GM23338 (cell line): ENCODE measurements at regions not wholly inside any gene's neighbourhood (a gene's known extent, or its start where the extent isn't known, plus 50 kb on each side); places are given as distances from the start of the nearest gene placed in this dataset.

Experiments used
- ATAC-seq: fragments of 200-7000 bp; cut with Tn5 transposase; 3 replicates; pipeline ENCODE4 v1.9.1; 2020
- DNase-seq: peaks from one replicate; pipeline ENCODE4 v3.0.0-alpha.2; 2015; ENCODE audit warnings: low spot score
- H2AFZ ChIP-seq: fragments of 200-600 bp; sonication (generic); 2 replicates; pipeline ENCODE4 v1.8.0; 2016; ENCODE audit warnings: antibody characterized with exemption, mild to moderate bottlenecking, moderate library complexity
- H3F3A ChIP-seq: fragments of 200-600 bp; sonication (generic); replicated peaks from 2 replicates; pipeline ENCODE4 v1.8.0; 2017; ENCODE audit warnings: antibody characterized with exemption, mixed run types, low read depth
- H3K27ac ChIP-seq: fragments of 200-600 bp; sonication (generic); 2 replicates; pipeline ENCODE4 v1.6.1; 2016; ENCODE audit warnings: low read depth
- H3K27me3 ChIP-seq: fragments of 200-600 bp; sonication (generic); 2 replicates; pipeline ENCODE4 v1.8.0; 2016; ENCODE audit warnings: mild to moderate bottlenecking, mixed run types, moderate library complexity; ENCODE audit not compliant: insufficient read depth
- H3K36me3 ChIP-seq: fragments of 200-600 bp; sonication (generic); 2 replicates; pipeline ENCODE4 v1.8.0; 2016; ENCODE audit warnings: mild to moderate bottlenecking; ENCODE audit not compliant: insufficient read depth
- H3K4me1 ChIP-seq: fragments of 200-600 bp; sonication (generic); 2 replicates; pipeline ENCODE4 v1.8.0; 2016; ENCODE audit warnings: mild to moderate bottlenecking, moderate library complexity; ENCODE audit not compliant: insufficient read depth
- H3K4me2 ChIP-seq: fragments of 200-600 bp; sonication (generic); 2 replicates; pipeline ENCODE4 v1.7.1; 2017; ENCODE audit warnings: mixed run types
- H3K4me3 ChIP-seq: fragments of 200-600 bp; sonication (generic); 2 replicates; pipeline ENCODE4 v1.6.1; 2016; ENCODE audit warnings: mixed run types
- H3K79me2 ChIP-seq: fragments of 200-600 bp; sonication (generic); replicated peaks from 2 replicates; pipeline ENCODE4 v1.8.0; 2017; ENCODE audit warnings: mild to moderate bottlenecking; ENCODE audit not compliant: insufficient read depth
- H3K9me2 ChIP-seq: fragments of 200-600 bp; sonication (generic); 2 replicates; pipeline ENCODE4 v1.8.0; 2017; ENCODE audit not compliant: insufficient read depth
- H4K20me1 ChIP-seq: fragments of 200-600 bp; sonication (generic); replicated peaks from 2 replicates; pipeline ENCODE4 v1.8.0; 2017; ENCODE audit warnings: mild to moderate bottlenecking; ENCODE audit not compliant: insufficient read depth
- H3K27ac Mint-ChIP-seq: 2 replicates; pipeline ENCODE4 v1.8.0; 2020; ENCODE audit warnings: inconsistent platforms, mild to moderate bottlenecking, moderate library complexity, mixed read lengths
- H3K27me3 Mint-ChIP-seq: 3 replicates; pipeline ENCODE4 v1.8.0; 2022; ENCODE audit warnings: low read depth, mild to moderate bottlenecking, moderate library complexity, mixed read lengths, inconsistent platforms; ENCODE audit not compliant: insufficient read depth, poor library complexity
- H3K36me3 Mint-ChIP-seq: 3 replicates; pipeline ENCODE4 v1.8.0; 2021; ENCODE audit warnings: low read depth, mild to moderate bottlenecking, inconsistent platforms, moderate library complexity, mixed read lengths
- H3K4me1 Mint-ChIP-seq: 3 replicates; pipeline ENCODE4 v1.8.0; 2020; ENCODE audit warnings: mild to moderate bottlenecking, inconsistent platforms, mixed read lengths
- H3K4me3 Mint-ChIP-seq: 3 replicates; pipeline ENCODE4 v1.8.0; 2021; ENCODE audit warnings: moderate library complexity, mild to moderate bottlenecking, inconsistent platforms, mixed read lengths
- H3K9me3 Mint-ChIP-seq: 3 replicates; pipeline ENCODE4 v1.8.0; 2020; ENCODE audit warnings: moderate library complexity, mild to moderate bottlenecking, inconsistent platforms, mixed read lengths
- CREB1 ChIP-seq: fragments of 250-450 bp; sonication (Bioruptor Pico); IDR thresholded peaks from 2 replicates; pipeline ENCODE4 v1.5.0; 2020; ENCODE audit warnings: low read depth, mild to moderate bottlenecking, moderate library complexity
- EZH2 ChIP-seq: fragments of 200-600 bp; sonication (generic); IDR thresholded peaks from one replicate; pipeline ENCODE4 v1.8.0; 2017; ENCODE audit warnings: antibody characterized with exemption, mild to moderate bottlenecking, low read depth; ENCODE audit not compliant: unreplicated experiment
- EZH2phosphoT487 ChIP-seq: fragments of 200-600 bp; sonication (generic); IDR thresholded peaks from one replicate; pipeline ENCODE4 v1.8.1; 2018; ENCODE audit warnings: antibody characterized with exemption; ENCODE audit not compliant: unreplicated experiment
- JUNB ChIP-seq: IDR thresholded peaks from one replicate; pipeline ENCODE4 v1.6.1; 2016; ENCODE audit warnings: antibody characterized with exemption; ENCODE audit not compliant: unreplicated experiment
- NANOG ChIP-seq: IDR thresholded peaks from 2 replicates; pipeline ENCODE4 v1.6.1; 2016; ENCODE audit warnings: antibody characterized with exemption, borderline replicate concordance
- POLR2AphosphoS5 ChIP-seq: IDR thresholded peaks from 2 replicates; pipeline ENCODE4 v1.6.1; 2016; ENCODE audit warnings: antibody characterized with exemption, low read depth
- STAT1 ChIP-seq: IDR thresholded peaks from one replicate; pipeline ENCODE4 v1.6.1; 2016; ENCODE audit warnings: antibody characterized with exemption; ENCODE audit not compliant: unreplicated experiment
- ZNF114 ChIP-seq: fragments of 250-450 bp; sonication (Bioruptor Pico); IDR thresholded peaks from 2 replicates; pipeline ENCODE4 v1.5.0; 2020; ENCODE audit warnings: mild to moderate bottlenecking, moderate library complexity
- ZNF331 ChIP-seq: fragments of 250-450 bp; sonication (Bioruptor Pico); IDR thresholded peaks from 2 replicates; pipeline ENCODE4 v1.5.0; 2020; ENCODE audit warnings: low read depth, mild to moderate bottlenecking, moderate library complexity
- TF ChIP-seq, protein P1 (sequence below): fragments of 250-450 bp; sonication (Bioruptor Pico); IDR thresholded peaks from 2 replicates; pipeline ENCODE4 v1.5.0; 2020; ENCODE audit warnings: mild to moderate bottlenecking, moderate library complexity
- TF ChIP-seq, protein P2 (sequence below), 2 experiments: fragments of 200-600 bp in 1 of 2; sonication (generic) in 1 of 2; conservative IDR thresholded peaks; 2 replicates each; pipeline versions ENCODE4 v1.5.1 to v1.6.1; 2016 to 2017; ENCODE audit warnings: antibody characterized with exemption in 2 of 2, low read depth in 2 of 2, mild to moderate bottlenecking in 2 of 2, moderate library complexity in 1 of 2
- TF ChIP-seq, protein P3 (sequence below): IDR thresholded peaks from one replicate; pipeline ENCODE4 v1.6.1; 2018; ENCODE audit warnings: antibody characterized with exemption; ENCODE audit not compliant: unreplicated experiment
- TF ChIP-seq, protein P4 (sequence below): IDR thresholded peaks from 2 replicates; pipeline ENCODE4 v1.6.1; 2016; ENCODE audit warnings: antibody characterized with exemption

DNA sequence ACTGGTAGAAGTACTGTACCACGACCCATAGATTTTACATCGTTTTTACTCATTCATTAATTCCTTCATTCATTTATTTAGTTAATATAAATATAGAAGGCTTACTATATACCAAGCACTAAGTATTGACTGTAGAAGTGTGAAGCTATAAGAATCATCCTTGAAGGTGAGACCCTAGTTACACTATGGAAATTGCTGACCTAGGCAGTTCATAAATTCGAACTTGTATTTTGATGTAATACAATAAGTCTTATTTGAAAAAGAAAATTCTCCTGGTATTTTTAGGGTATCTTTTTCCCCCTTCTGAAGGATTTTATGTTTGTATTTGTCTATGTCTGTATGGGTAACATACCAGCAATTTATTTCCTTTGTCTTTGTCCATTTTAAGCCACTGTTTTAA lies 220.1 kb upstream of the DMAC1 start:
- Histone ChIP-seq H3K4me3 (no peak overlapping the region), H3K4me1 (no peaks in the 10 kb centered on the region), H3K9me2 (no peaks in the 10 kb centered on the region; the same call in 1 of the 2 replicates), H3K27me3 (no peaks in the 10 kb centered on the region), H3K36me3 (no peaks in the 10 kb centered on the region), H3F3A (no peaks in the 10 kb centered on the region), H3K27ac (no peak overlapping the region), H3K79me2 (no peaks in the 10 kb centered on the region), H2AFZ (no peak overlapping the region), H3K4me2 (no peak overlapping the region), H4K20me1 (no peaks in the 10 kb centered on the region)
- ATAC-seq: no peak
- H3K27me3 Mint-ChIP-seq: no peaks in the 10 kb centered on the region
- H3K27ac Mint-ChIP-seq: no peak overlapping the region
- H3K4me3 Mint-ChIP-seq: no peak overlapping the region
- H3K36me3 Mint-ChIP-seq: no peaks in the 10 kb centered on the region
- no peaks in the 10 kb centered on the region for H3K4me1 Mint-ChIP-seq
- no peak for DNase-seq
- TF ChIP-seq CREB1 (CRISPR knock-in tag) (no peak), POLR2AphosphoS5 (no peak), NANOG (no peak), JUNB (no peak), EZH2 (no peak), ZNF331 (CRISPR knock-in tag) (no peak), EZH2phosphoT487 (no peak), STAT1 (no peak), ZNF114 (CRISPR knock-in tag) (no peak)
- TF ChIP-seq, protein P1, sequence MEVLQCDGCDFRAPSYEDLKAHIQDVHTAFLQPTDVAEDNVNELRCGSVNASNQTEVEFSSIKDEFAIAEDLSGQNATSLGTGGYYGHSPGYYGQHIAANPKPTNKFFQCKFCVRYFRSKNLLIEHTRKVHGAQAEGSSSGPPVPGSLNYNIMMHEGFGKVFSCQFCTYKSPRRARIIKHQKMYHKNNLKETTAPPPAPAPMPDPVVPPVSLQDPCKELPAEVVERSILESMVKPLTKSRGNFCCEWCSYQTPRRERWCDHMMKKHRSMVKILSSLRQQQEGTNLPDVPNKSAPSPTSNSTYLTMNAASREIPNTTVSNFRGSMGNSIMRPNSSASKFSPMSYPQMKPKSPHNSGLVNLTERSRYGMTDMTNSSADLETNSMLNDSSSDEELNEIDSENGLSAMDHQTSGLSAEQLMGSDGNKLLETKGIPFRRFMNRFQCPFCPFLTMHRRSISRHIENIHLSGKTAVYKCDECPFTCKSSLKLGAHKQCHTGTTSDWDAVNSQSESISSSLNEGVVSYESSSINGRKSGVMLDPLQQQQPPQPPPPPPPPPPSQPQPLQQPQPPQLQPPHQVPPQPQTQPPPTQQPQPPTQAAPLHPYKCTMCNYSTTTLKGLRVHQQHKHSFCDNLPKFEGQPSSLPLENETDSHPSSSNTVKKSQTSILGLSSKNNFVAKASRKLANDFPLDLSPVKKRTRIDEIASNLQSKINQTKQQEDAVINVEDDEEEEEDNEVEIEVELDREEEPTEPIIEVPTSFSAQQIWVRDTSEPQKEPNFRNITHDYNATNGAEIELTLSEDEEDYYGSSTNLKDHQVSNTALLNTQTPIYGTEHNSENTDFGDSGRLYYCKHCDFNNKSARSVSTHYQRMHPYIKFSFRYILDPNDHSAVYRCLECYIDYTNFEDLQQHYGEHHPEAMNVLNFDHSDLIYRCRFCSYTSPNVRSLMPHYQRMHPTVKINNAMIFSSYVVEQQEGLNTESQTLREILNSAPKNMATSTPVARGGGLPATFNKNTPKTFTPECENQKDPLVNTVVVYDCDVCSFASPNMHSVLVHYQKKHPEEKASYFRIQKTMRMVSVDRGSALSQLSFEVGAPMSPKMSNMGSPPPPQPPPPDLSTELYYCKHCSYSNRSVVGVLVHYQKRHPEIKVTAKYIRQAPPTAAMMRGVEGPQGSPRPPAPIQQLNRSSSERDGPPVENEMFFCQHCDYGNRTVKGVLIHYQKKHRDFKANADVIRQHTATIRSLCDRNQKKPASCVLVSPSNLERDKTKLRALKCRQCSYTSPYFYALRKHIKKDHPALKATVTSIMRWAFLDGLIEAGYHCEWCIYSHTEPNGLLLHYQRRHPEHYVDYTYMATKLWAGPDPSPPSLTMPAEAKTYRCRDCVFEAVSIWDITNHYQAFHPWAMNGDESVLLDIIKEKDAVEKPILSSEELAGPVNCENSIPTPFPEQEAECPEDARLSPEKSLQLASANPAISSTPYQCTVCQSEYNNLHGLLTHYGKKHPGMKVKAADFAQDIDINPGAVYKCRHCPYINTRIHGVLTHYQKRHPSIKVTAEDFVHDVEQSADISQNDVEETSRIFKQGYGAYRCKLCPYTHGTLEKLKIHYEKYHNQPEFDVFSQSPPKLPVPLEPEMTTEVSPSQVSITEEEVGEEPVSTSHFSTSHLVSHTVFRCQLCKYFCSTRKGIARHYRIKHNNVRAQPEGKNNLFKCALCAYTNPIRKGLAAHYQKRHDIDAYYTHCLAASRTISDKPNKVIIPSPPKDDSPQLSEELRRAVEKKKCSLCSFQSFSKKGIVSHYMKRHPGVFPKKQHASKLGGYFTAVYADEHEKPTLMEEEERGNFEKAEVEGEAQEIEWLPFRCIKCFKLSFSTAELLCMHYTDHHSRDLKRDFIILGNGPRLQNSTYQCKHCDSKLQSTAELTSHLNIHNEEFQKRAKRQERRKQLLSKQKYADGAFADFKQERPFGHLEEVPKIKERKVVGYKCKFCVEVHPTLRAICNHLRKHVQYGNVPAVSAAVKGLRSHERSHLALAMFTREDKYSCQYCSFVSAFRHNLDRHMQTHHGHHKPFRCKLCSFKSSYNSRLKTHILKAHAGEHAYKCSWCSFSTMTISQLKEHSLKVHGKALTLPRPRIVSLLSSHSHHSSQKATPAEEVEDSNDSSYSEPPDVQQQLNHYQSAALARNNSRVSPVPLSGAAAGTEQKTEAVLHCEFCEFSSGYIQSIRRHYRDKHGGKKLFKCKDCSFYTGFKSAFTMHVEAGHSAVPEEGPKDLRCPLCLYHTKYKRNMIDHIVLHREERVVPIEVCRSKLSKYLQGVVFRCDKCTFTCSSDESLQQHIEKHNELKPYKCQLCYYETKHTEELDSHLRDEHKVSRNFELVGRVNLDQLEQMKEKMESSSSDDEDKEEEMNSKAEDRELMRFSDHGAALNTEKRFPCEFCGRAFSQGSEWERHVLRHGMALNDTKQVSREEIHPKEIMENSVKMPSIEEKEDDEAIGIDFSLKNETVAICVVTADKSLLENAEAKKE (CRISPR knock-in tag): no peak
- TF ChIP-seq, protein P2, sequence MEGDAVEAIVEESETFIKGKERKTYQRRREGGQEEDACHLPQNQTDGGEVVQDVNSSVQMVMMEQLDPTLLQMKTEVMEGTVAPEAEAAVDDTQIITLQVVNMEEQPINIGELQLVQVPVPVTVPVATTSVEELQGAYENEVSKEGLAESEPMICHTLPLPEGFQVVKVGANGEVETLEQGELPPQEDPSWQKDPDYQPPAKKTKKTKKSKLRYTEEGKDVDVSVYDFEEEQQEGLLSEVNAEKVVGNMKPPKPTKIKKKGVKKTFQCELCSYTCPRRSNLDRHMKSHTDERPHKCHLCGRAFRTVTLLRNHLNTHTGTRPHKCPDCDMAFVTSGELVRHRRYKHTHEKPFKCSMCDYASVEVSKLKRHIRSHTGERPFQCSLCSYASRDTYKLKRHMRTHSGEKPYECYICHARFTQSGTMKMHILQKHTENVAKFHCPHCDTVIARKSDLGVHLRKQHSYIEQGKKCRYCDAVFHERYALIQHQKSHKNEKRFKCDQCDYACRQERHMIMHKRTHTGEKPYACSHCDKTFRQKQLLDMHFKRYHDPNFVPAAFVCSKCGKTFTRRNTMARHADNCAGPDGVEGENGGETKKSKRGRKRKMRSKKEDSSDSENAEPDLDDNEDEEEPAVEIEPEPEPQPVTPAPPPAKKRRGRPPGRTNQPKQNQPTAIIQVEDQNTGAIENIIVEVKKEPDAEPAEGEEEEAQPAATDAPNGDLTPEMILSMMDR (conservative IDR thresholded peaks at IDR 0.05; ENCODE audit: low read depth in 2 of 2): no peak
- TF ChIP-seq, protein P3, sequence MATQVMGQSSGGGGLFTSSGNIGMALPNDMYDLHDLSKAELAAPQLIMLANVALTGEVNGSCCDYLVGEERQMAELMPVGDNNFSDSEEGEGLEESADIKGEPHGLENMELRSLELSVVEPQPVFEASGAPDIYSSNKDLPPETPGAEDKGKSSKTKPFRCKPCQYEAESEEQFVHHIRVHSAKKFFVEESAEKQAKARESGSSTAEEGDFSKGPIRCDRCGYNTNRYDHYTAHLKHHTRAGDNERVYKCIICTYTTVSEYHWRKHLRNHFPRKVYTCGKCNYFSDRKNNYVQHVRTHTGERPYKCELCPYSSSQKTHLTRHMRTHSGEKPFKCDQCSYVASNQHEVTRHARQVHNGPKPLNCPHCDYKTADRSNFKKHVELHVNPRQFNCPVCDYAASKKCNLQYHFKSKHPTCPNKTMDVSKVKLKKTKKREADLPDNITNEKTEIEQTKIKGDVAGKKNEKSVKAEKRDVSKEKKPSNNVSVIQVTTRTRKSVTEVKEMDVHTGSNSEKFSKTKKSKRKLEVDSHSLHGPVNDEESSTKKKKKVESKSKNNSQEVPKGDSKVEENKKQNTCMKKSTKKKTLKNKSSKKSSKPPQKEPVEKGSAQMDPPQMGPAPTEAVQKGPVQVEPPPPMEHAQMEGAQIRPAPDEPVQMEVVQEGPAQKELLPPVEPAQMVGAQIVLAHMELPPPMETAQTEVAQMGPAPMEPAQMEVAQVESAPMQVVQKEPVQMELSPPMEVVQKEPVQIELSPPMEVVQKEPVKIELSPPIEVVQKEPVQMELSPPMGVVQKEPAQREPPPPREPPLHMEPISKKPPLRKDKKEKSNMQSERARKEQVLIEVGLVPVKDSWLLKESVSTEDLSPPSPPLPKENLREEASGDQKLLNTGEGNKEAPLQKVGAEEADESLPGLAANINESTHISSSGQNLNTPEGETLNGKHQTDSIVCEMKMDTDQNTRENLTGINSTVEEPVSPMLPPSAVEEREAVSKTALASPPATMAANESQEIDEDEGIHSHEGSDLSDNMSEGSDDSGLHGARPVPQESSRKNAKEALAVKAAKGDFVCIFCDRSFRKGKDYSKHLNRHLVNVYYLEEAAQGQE: no peak
- TF ChIP-seq, protein P4, sequence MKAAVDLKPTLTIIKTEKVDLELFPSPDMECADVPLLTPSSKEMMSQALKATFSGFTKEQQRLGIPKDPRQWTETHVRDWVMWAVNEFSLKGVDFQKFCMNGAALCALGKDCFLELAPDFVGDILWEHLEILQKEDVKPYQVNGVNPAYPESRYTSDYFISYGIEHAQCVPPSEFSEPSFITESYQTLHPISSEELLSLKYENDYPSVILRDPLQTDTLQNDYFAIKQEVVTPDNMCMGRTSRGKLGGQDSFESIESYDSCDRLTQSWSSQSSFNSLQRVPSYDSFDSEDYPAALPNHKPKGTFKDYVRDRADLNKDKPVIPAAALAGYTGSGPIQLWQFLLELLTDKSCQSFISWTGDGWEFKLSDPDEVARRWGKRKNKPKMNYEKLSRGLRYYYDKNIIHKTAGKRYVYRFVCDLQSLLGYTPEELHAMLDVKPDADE: no peak
- H3K9me3 Mint-ChIP-seq: peaks cover 3% of the 10 kb centered on the region; the same call in 1 of the 3 replicates
